ENCODE measurements at regions not wholly inside any gene's neighbourhood (a gene's known extent, or its start where the extent isn't known, plus 50 kb on each side); places are given as distances from the start of the nearest gene placed in this dataset.

- no peaks in the 10 kb centered on the region for H3K36me3 ChIP-seq (replicated peaks in 1 of 2; ENCODE audit: control insufficient read depth in 1 of 2, insufficient read depth in 2 of 2, low read length in 1 of 2)
- ChIA-PET CTCF (interaction anchor here (1.1 kb wide), 1 partner anchor 16 kb away, joined by 3 read pairs; no protein-coding TSS in a partner anchor), POLR2A (no interaction called here)
- H3K4me3 ChIP-seq (ENCODE audit: low read depth in 2 of 2, low read length in 1 of 2), result no peak overlapping the region
- H2AFZ ChIP-seq (ENCODE audit: low read depth), result no peak overlapping the region
- peaks cover 0 to 18% of the 10 kb centered on the region in 2 experiments; a peak in 1 of 4 replicates for H3K4me1 ChIP-seq (ENCODE audit: control insufficient read depth in 1 of 2, insufficient read depth in 2 of 2, low read depth in 1 of 2, low read length in 1 of 2)
- no peak overlapping the region for H3K27ac ChIP-seq (ENCODE audit: low read depth in 2 of 2, low read length in 1 of 2)
- H3K9me3 ChIP-seq, result no peaks in the 10 kb centered on the region
- WGBS (ENCODE audit: low lambda C conversion rate), result 41% methylated on average over 5 of the region's 8 CpGs
- no peaks in the 10 kb centered on the region for H3F3A ChIP-seq (replicated peaks; ENCODE audit: insufficient read depth)
- no peaks in the 10 kb centered on the region for H3K9me2 ChIP-seq
- no peaks in the 10 kb centered on the region for H3K79me2 ChIP-seq (ENCODE audit: insufficient read depth)
- no peaks in the 10 kb centered on the region for H3K27me3 ChIP-seq (ENCODE audit: insufficient read depth)
- peak; percentile 20 for DNase-seq
- no peaks in the 10 kb centered on the region for H4K20me1 ChIP-seq (ENCODE audit: insufficient read depth)
- TF ChIP-seq MXI1 (IDR thresholded peaks at IDR 0.05; ENCODE audit: low read depth, low read length) (no peak), IRF3 (IDR thresholded peaks at IDR 0.05; ENCODE audit: low read depth, low read length) (no peak), FOXM1 (IDR thresholded peaks at IDR 0.05; ENCODE audit: low read depth) (no peak), ZBTB33 (IDR thresholded peaks at IDR 0.05; ENCODE audit: borderline replicate concordance, low read depth) (no peak), TCF12 (IDR thresholded peaks at IDR 0.05) (no peak), USF2 (IDR thresholded peaks at IDR 0.05; ENCODE audit: borderline replicate concordance, low read depth, low read length) (no peak), TAF1 (IDR thresholded peaks at IDR 0.05; ENCODE audit: borderline replicate concordance, low read depth, low read length) (no peak), FOSL2 (IDR thresholded peaks at IDR 0.05; ENCODE audit: borderline replicate concordance, low read depth) (no peak)
- H3K9ac ChIP-seq, result no peak overlapping the region
- H3K4me2 ChIP-seq, result no peak overlapping the region
Observed at GRCh38 chr5:179420476-179420875, 75.2 kb upstream of the ADAMTS2 start.

- Histone ChIP-seq H3K9ac (no peak overlapping the region), H3K79me2 (ENCODE audit: insufficient read depth) (no peaks in the 10 kb centered on the region), H3K9me2 (no peaks in the 10 kb centered on the region), H2AFZ (ENCODE audit: low read depth) (no peak overlapping the region), H3K36me3 (replicated peaks in 1 of 2; ENCODE audit: control insufficient read depth in 1 of 2, insufficient read depth in 2 of 2, low read length in 1 of 2) (no peaks in the 10 kb centered on the region), H3K27ac (ENCODE audit: low read depth in 2 of 2, low read length in 1 of 2) (no peak overlapping the region), H3K9me3 (no peaks in the 10 kb centered on the region), H4K20me1 (ENCODE audit: insufficient read depth) (no peaks in the 10 kb centered on the region), H3F3A (replicated peaks; ENCODE audit: insufficient read depth) (no peaks in the 10 kb centered on the region), H3K4me1 (ENCODE audit: control insufficient read depth in 1 of 2, insufficient read depth in 2 of 2, low read depth in 1 of 2, low read length in 1 of 2) (peaks cover 0 to 31% of the 10 kb centered on the region in 2 experiments; a peak in 1 of 4 replicates), H3K4me2 (no peak overlapping the region), H3K27me3 (ENCODE audit: insufficient read depth) (no peaks in the 10 kb centered on the region), H3K4me3 (ENCODE audit: low read depth in 2 of 2, low read length in 1 of 2) (no peak overlapping the region)
- ChIA-PET CTCF (no interaction called here), POLR2A (no interaction called here)
- 51% methylated on average over 10 of the region's 11 CpGs for WGBS (ENCODE audit: low lambda C conversion rate)
- peak; percentile 28 for DNase-seq
- TF ChIP-seq NRF1 (IDR thresholded peaks at IDR 0.05; ENCODE audit: low read depth, low read length) (no peak), REST (IDR thresholded peaks at IDR 0.05; ENCODE audit: low read depth, low read length) (no peak), GABPA (IDR thresholded peaks at IDR 0.05; ENCODE audit: low read depth) (no peak), ELF1 (IDR thresholded peaks at IDR 0.05) (no peak), MEF2A (IDR thresholded peaks at IDR 0.05; ENCODE audit: borderline replicate concordance, low read depth) (no peak), SMC3 (IDR thresholded peaks at IDR 0.05; ENCODE audit: low read depth, low read length) (no peak), MXI1 (IDR thresholded peaks at IDR 0.05; ENCODE audit: low read depth, low read length) (no peak), POLR2AphosphoS5 (IDR thresholded peaks at IDR 0.05; ENCODE audit: low read depth, low read length) (no peak), MAX (IDR thresholded peaks at IDR 0.05; ENCODE audit: low read depth) (no peak), YY1 (IDR thresholded peaks at IDR 0.05; ENCODE audit: low read depth) (no peak), ZBTB33 (IDR thresholded peaks at IDR 0.05; ENCODE audit: borderline replicate concordance, low read depth) (no peak)
Observed at GRCh38 chr5:179418972-179419371, 73.7 kb upstream of the ADAMTS2 start.

Measured in SK-N-SH (cell line).